IMR-90 (cell line): ENCODE measurements at regions not wholly inside any gene's neighbourhood (a gene's known extent, or its start where the extent isn't known, plus 50 kb on each side); places are given as distances from the start of the nearest gene placed in this dataset.

ENCODE experiments used
- ATAC-seq: fragments of 200-7000 bp; cut with Tn5 transposase; 2 replicates; pipeline ENCODE4 v1.9.1; 2020; ENCODE audit warnings: low read depth, mild to moderate bottlenecking, moderate library complexity
- BruUV-seq: library from RNA; stranded (reverse); fragments of 400-500 nt; replicated peaks from 2 replicates; lab custom pipeline; 2021; lab: Mats Ljungman, UMichigan
- CTCF ChIA-PET: fragments of 300-600 bp; formaldehyde crosslinking; extraction: SDS; loops from one replicate; lab custom pipeline; 2021; ENCODE audit warnings: antibody characterized with exemption; lab: Yijun Ruan, JAX
- POLR2A ChIA-PET: fragments of 300-600 bp; sonication (Branson Sonifier 250); formaldehyde crosslinking; loops from one replicate; lab custom pipeline; 2022; ENCODE audit warnings: antibody characterized with exemption; ENCODE audit not compliant: unreplicated experiment; lab: Charles Lee
- DNase-seq: peaks from one replicate; pipeline ENCODE4 v3.0.0; 2013
- H2AFZ ChIP-seq: replicated peaks from 2 replicates; pipeline ENCODE3; 2013; ENCODE audit warnings: low read length, mild to moderate bottlenecking; ENCODE audit not compliant: poor library complexity
- H2AK5ac ChIP-seq: 2 replicates; pipeline ENCODE4 v1.6.1; 2013; ENCODE audit warnings: low read depth, low read length, inconsistent platforms
- H2AK9ac ChIP-seq: replicated peaks from 2 replicates; pipeline ENCODE3; 2013; ENCODE audit warnings: mild to moderate bottlenecking, low read depth, low read length, moderate library complexity; ENCODE audit not compliant: poor library complexity
- H2BK120ac ChIP-seq: 2 replicates; pipeline ENCODE4 v1.6.1; 2013; ENCODE audit warnings: low read depth, low read length, inconsistent platforms
- H2BK15ac ChIP-seq: 3 replicates; pipeline ENCODE4 v1.6.1; 2013; ENCODE audit warnings: low read depth, low read length, inconsistent platforms
- H2BK20ac ChIP-seq: 2 replicates; pipeline ENCODE4 v1.6.1; 2013; ENCODE audit warnings: low read depth, mild to moderate bottlenecking, inconsistent platforms, low read length, moderate library complexity
- H2BK5ac ChIP-seq: 2 replicates; pipeline ENCODE4 v1.6.1; 2013; ENCODE audit warnings: mild to moderate bottlenecking, low read depth, low read length, inconsistent platforms; ENCODE audit not compliant: poor library complexity, severe bottlenecking
- H3K14ac ChIP-seq: replicated peaks from 2 replicates; pipeline ENCODE4 v1.6.1; 2013; ENCODE audit warnings: low read depth, low read length, inconsistent platforms
- H3K18ac ChIP-seq: 2 replicates; pipeline ENCODE4 v1.6.1; 2013; ENCODE audit warnings: low read depth, low read length, control low read depth
- H3K23ac ChIP-seq: 2 replicates; pipeline ENCODE4 v1.6.1; 2013; ENCODE audit warnings: low read depth, low read length, inconsistent platforms
- H3K27ac ChIP-seq: 2 replicates; pipeline ENCODE4 v1.5.1; 2013; ENCODE audit warnings: mild to moderate bottlenecking, control low read depth, low read length; ENCODE audit not compliant: insufficient read depth
- H3K27me3 ChIP-seq: 2 replicates; pipeline ENCODE4 v1.6.1; 2013; ENCODE audit warnings: low read length; ENCODE audit not compliant: control insufficient read depth, insufficient read depth
- H3K36me3 ChIP-seq: 2 replicates; pipeline ENCODE4 v1.6.1; 2013; ENCODE audit warnings: low read length, mixed read lengths; ENCODE audit not compliant: control insufficient read depth, insufficient read depth
- H3K4ac ChIP-seq: 2 replicates; pipeline ENCODE4 v1.6.1; 2013; ENCODE audit warnings: low read depth, low read length, inconsistent platforms
- H3K4me1 ChIP-seq: 2 replicates; pipeline ENCODE4 v1.6.1; 2013; ENCODE audit warnings: low read length, mixed read lengths; ENCODE audit not compliant: control insufficient read depth, insufficient read depth
- H3K4me2 ChIP-seq: 2 replicates; pipeline ENCODE4 v1.6.1; 2013; ENCODE audit warnings: low read depth, mild to moderate bottlenecking, control low read depth, low read length, moderate library complexity
- H3K4me3 ChIP-seq: 2 replicates; pipeline ENCODE4 v1.5.1; 2013; ENCODE audit warnings: low read depth, mild to moderate bottlenecking, control low read depth, low read length, moderate library complexity; ENCODE audit not compliant: insufficient read depth
- H3K56ac ChIP-seq: 2 replicates; pipeline ENCODE4 v1.6.1; 2013; ENCODE audit warnings: low read length, inconsistent platforms; ENCODE audit not compliant: insufficient read depth; ENCODE audit errors: extremely low read depth
- H3K79me1 ChIP-seq, 2 experiments: 2 replicates each; pipeline ENCODE4 v1.6.1; 2013; ENCODE audit warnings: low read length in 2 of 2, inconsistent platforms in 1 of 2, low read depth in 1 of 2
- H3K9ac ChIP-seq: 2 replicates; pipeline ENCODE4 v1.6.1; 2013; ENCODE audit warnings: low read depth, low read length, control low read depth
- H3K9me1 ChIP-seq: 2 replicates; pipeline ENCODE4 v1.6.1; 2013; ENCODE audit warnings: low read length, inconsistent platforms; ENCODE audit not compliant: insufficient read depth
- H3K9me3 ChIP-seq: 2 replicates; pipeline ENCODE4 v1.6.1; 2013; ENCODE audit warnings: low read length; ENCODE audit not compliant: control insufficient read depth, insufficient read depth
- H4K20me1 ChIP-seq: 2 replicates; pipeline ENCODE4 v1.6.1; 2013; ENCODE audit warnings: low read length, inconsistent platforms; ENCODE audit not compliant: insufficient read depth
- H4K5ac ChIP-seq: 2 replicates; pipeline ENCODE4 v1.6.1; 2013; ENCODE audit warnings: mild to moderate bottlenecking, low read depth, low read length, control low read depth
- H4K8ac ChIP-seq, 2 experiments: 2 replicates each; pipeline ENCODE4 v1.6.1; 2013; ENCODE audit warnings: low read depth in 2 of 2, low read length in 2 of 2, control low read depth in 1 of 2, inconsistent platforms in 1 of 2
- H4K91ac ChIP-seq: 2 replicates; pipeline ENCODE4 v1.6.1; 2013; ENCODE audit warnings: low read depth, low read length, inconsistent platforms; ENCODE audit not compliant: insufficient read depth
- NFE2L2 ChIP-seq: fragments of 150-350 bp; IDR thresholded peaks from 2 replicates; pipeline ENCODE4 v1.6.1; 2016; ENCODE audit warnings: low read depth, mild to moderate bottlenecking, low read length
- RFX5 ChIP-seq: IDR thresholded peaks from 2 replicates; pipeline ENCODE4 v1.8.0; 2012; ENCODE audit warnings: low read depth, mild to moderate bottlenecking, low read length, moderate library complexity
- WGBS, 2 experiments: methylation state at CpG; one replicate each; pipeline versions ENCODE4 v1.1.5 to v1.1.7; 2013; ENCODE audit warnings: missing lambda C conversion rate in 2 of 2; ENCODE audit not compliant: insufficient read length in 1 of 2; ENCODE audit errors: extremely low coverage in 2 of 2; 5-methylcytosine and 5-hydroxymethylcytosine counted together
- dilution Hi-C: fragments of 300-500 bp; cut with HindIII; formaldehyde crosslinking; loops from one replicate; pipeline ENCODE4 v1.14.3; 2018; ENCODE audit warnings: low sequenced_read_pairs; ENCODE audit not compliant: unreplicated experiment
- in situ Hi-C: fragments of 300-500 bp; cut with MboI; formaldehyde crosslinking; loops from 3 replicates; pipeline ENCODE4 v1.14.3; 2019; ENCODE audit warnings: low sequenced_read_pairs, inconsistent platforms, mixed read lengths
- intact Hi-C: fragments of 100-400 bp; cut with micrococcal nuclease; formaldehyde crosslinking; loops from 2 replicates; pipeline ENCODE4 v1.10.0; 2022

GRCh38 chr12:33533527-33533926 is 93.9 kb upstream of the SYT10 start:
- Histone ChIP-seq H4K5ac (no peak overlapping the region), H3K4ac (no peak overlapping the region), H2BK20ac (no peak overlapping the region), H3K27ac (no peak overlapping the region), H3K36me3 (no peaks in the 10 kb centered on the region), H4K8ac (no peak overlapping the region), H3K27me3 (no peaks in the 10 kb centered on the region), H2BK15ac (no peak overlapping the region), H3K4me2 (no peak overlapping the region), H2BK5ac (no peak overlapping the region), H3K4me3 (no peak overlapping the region), H3K4me1 (no peaks in the 10 kb centered on the region), H4K20me1 (no peaks in the 10 kb centered on the region), H3K18ac (no peak overlapping the region), H2BK120ac (no peak overlapping the region), H3K9ac (no peak overlapping the region), H3K79me1 (no peaks in the 10 kb centered on the region), H3K9me1 (no peaks in the 10 kb centered on the region), H2AK9ac (no peak overlapping the region), H3K14ac (no peak overlapping the region), H2AK5ac (no peak overlapping the region), H3K56ac (no peak overlapping the region), H4K91ac (no peak overlapping the region), H3K23ac (no peak overlapping the region), H2AFZ (no peak overlapping the region), H3K9me3 (peaks cover 2% of the 10 kb centered on the region; the same call in 1 of the 2 replicates)
- DNase-seq (no peak), ATAC-seq (no peak)
- intact Hi-C loops: no loop called here
- no peak for TF ChIP-seq RFX5
- TF ChIP-seq NFE2L2: no peak
- in situ Hi-C loops: no loop called here
- ChIA-PET POLR2A (no interaction called here), CTCF (interaction anchor here (0.6 kb wide), 2 partner anchors 72 to 777 kb away, joined by 3 read pairs; no protein-coding TSS in a partner anchor)
- WGBS, 2 experiments: 83% methylated on average over 1 of the region's 1 CpG; no CpG with 5 or more reads in 1 of the 2 experiments
- BruUV-seq: no TSS peak
- dilution Hi-C loops: no loop called here
